ENCODE measurements at regions not wholly inside any gene's neighbourhood (a gene's known extent, or its start where the extent isn't known, plus 50 kb on each side); places are given as distances from the start of the nearest gene placed in this dataset.

GRCh38 chr11:92276773-92277172 is 52.2 kb downstream of the FAT3 start:
- DNase-seq = no peak

GRCh38 chr11:92277871-92278270 is 53.3 kb downstream of the FAT3 start:
- no peak for DNase-seq

- no peak for DNase-seq
Observed at GRCh38 chr11:92278791-92279433, 54.3 kb downstream of the FAT3 start.

- no peak for DNase-seq
Observed at GRCh38 chr11:92284107-92284506, 59.5 kb downstream of the FAT3 start.

DNA sequence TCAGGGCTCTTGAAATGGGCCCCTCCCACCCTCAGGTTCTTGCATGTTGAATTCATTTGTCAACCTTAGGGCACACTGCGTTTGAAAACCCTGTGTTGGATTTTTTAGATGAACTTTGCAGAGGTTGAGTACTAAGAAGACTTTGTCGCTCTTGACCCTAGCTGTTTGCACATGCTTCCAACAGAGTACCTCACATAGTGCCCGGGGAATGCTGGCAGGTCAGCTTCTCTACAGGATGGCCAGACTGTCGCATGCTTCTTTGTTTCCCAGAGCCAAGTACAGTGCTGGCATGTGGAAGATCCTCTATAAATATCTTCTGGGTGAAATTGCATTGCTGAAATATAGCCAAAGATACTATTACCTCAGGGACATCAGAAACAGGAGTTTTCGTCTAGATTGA is 59.9 kb downstream of the FAT3 start:
- no peak for DNase-seq

GRCh38 chr11:92285776-92286175 is 61.2 kb downstream of the FAT3 start:
- DNase-seq = no peak

DNA sequence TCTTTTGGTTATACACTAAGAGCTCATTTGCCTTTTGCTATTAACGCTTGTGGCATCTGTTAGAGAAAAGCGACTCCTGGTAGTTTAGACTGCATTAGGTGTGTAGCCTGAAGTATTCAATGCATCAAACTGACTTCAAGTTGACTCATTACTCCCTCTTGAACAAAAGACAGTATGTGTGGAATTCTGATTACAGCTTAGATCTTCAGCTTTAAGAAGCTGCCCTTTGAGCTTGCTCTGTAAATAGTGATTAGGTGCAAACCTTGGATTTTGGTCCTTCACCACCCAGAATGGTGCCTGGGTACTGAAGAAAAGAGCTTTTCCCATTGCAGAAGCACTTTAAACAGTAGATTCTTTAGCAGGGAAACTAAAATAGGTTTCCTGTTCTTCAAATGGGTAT is 62.1 kb downstream of the FAT3 start:
- no peak for DNase-seq

- no peak for DNase-seq
Observed at GRCh38 chr11:92295175-92296137, 70.8 kb downstream of the FAT3 start.

DNA sequence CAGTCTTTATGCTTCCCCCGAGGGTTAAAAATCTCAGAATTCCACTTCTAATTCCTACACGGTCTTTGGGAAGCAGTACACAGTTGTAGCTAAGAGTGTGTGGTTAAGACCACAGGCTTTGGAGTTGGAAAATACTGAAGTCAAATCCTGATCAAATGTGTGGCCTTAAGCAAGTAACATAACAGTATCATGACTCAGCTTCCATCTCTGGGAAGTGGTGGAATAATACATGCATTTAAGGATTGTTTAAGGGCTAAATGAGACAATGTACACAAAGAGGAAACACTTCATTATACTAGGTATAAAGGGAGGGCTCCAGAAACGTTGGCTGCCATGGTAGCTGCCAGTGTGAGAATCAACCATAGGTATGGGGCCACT is 71.5 kb downstream of the FAT3 start:
- no peak for DNase-seq

- DNase-seq = no peak
Observed at GRCh38 chr11:92297567-92298553, 73.2 kb downstream of the FAT3 start.

GRCh38 chr11:92300876-92301275 is 76.3 kb downstream of the FAT3 start:
- no peak for DNase-seq

- DNase-seq = no peak
Observed at GRCh38 chr11:92302770-92303169, 78.2 kb downstream of the FAT3 start.

DNA sequence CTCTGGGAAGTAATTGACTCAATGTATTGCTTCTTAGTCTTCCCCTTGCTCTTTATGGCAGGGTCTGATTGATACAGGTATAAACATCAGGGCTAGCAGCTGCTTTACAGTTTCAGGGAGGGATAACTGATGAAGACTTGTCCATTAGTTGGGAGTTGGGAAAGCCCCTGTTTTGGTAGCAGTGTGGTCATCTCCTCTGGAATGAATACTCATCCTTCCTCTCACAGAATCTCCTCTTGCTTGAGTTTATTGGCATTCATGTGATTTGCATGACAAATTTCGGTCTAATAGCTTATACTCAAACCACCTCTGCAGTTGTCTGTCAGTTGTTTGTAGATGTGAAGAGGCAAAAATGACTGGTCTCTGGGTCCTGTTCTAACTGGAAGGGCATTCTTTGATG is 79.7 kb downstream of the FAT3 start:
- no peak for DNase-seq

- no peak for DNase-seq
Observed at GRCh38 chr11:92306966-92307510, 82.4 kb downstream of the FAT3 start.

DNA sequence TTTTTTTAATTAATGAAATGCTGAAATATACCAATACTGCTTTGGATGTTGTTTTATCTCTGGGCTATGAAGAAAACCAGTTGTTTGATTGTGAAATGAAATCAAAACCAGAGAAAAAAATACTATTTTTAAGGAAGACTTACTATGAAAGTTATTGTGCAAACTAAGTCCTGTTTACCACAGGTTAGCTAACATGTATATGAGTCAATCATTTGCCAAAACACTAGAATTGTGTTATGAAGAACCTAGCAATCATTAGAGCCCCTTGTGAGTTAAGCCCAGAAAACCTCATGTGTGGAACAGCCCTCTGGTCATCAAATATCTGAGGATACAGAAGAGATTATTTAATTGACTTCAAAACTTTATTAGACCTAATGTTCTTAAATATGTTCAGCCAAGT is 83.7 kb downstream of the FAT3 start:
- no peak for DNase-seq

DNA sequence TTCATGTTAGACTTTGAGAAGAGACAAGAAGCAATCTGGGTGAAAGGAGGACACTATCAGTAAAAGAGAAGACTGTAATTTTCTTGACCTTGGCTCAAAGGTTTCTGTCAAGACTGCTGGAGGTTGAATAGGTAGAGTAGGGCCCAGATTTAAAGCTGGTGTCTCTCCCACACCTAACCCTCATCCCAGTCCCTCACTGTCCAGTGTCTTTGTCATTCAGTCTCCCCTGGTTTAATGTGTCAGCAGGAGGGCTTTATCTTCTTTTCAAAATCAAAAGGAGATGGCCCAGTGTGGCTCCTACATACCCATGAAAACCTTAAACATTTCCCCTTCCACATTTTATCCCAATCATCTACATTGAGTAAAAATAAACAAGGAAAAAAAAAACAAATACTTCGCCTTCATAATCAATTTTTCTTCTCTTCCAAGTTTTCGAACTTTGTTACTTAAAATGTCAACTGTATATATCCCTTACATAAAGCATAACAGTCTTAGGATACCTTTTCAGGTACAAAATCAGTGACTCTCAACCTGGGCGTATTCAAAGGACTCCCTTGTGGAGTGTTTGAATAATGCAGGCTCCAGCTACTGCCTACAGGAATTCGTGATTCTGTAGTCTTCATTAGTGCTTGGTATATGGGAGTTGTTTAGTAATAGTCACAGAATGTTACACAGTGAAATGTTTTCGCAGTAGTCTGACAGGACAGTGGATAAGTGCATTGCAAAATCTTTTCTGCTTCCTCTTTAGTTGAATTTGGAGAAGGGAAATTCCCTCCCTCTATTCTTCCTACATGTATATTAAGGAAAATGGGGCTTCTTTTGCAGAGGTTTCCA is 87.2 kb downstream of the FAT3 start:
- DNase-seq = no peak

GRCh38 chr11:92313784-92314183 is 89.2 kb downstream of the FAT3 start:
- DNase-seq = no peak

GRCh38 chr11:92314499-92314898 is 89.9 kb downstream of the FAT3 start:
- DNase-seq = no peak

DNA sequence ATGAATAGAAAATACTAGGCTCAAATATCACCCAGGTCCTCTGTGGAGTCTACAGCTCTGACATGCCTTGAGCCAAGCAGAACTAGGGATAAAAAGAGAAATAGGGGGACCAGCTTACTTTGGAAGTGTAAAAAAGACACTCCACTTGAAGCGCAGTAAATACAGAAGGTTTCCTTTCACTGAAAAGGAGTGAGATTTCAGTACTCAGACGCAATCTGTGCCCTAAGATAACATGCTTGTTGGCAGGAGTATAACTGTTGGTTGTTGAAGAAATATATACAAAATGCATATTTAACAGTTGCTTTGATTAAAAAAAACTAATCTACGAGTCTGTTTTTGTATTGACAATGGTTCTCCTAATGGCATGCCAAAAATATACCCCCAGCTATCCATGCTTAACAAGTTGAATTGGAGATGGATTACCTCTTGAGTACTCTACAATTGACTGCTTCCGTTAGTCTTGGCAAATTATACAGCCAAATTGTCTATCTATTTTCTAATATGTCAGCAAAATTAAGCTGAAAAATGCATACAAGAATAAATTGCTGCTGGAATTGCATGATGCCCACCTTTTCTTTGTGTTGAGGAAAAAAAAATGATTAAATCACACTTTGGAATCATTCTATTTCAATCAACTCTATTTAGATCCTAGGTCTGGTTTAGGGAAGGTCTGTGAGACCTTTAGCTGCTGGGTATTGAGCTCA is 91.6 kb downstream of the FAT3 start:
- no peak for DNase-seq

GRCh38 chr11:92317222-92317621 is 92.6 kb downstream of the FAT3 start:
- DNase-seq = no peak

GRCh38 chr11:92317721-92318120 is 93.1 kb downstream of the FAT3 start:
- DNase-seq = no peak

All from activated CD4-positive, alpha-beta T cell treated with anti-CD3 and anti-CD28 coated beads, Interleukin-2, amount 50 U/mL, for 48 hours (primary cell).